G401.6 (cell line): ENCODE measurements at regions not wholly inside any gene's neighbourhood (a gene's known extent, or its start where the extent isn't known, plus 50 kb on each side); places are given as distances from the start of the nearest gene placed in this dataset.
"Not testable (repeated sequence)": the region's sequence is repeated elsewhere in the genome, so short reads cannot be mapped to it uniquely, and the experiment has no call there.

Source experiments
- FAIRE-seq: peaks from 2 replicates; lab custom pipeline; 2012; peaks lifted over from hg19 to GRCh38; lab: Jason Lieb, UNC

DNA sequence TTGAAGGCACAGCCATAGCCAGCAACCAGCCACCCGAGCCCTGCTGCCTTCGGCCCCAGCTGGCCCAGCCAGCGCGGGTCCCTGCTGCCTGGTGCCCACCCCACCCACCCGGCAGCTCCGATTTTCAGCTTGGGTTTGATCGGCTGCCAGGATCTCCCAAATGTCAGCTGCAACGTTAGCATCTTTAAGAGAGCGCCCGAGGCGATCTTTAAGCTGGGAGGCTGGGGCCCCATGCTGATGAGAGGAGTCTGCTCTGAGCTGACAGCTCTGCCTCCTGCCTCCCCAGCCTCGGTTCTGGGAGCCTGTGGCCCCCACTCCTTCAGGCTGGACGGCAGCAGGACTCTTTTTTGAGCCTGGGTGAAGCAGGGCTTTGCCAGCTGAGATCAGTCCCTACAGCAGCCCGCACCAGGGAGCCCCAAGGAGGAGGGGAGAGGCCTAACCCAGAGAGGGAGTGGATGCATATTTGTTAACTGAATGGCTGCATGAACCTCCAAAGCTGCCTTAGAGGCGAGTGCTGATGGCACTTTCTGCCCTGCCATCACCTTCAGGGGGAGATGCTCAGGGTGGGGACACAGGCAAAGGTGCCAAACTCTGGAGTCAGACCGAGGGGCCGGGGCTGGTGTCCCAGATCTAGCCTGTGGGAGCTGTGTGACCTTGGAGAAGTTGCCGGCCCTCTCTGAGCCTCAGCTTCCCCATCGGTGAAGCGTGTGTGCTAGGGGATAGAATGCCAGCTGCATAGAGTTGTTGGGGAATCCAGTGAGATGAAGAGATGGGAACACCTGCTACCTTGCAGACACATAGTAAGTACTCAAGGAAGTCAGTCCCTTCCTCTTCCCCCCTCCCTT is 165.5 kb downstream of the C9orf50 start:
- no peak for FAIRE-seq

GRCh38 chr9:129454467-129455067 is 166.3 kb downstream of the C9orf50 start:
- no peak for FAIRE-seq

DNA sequence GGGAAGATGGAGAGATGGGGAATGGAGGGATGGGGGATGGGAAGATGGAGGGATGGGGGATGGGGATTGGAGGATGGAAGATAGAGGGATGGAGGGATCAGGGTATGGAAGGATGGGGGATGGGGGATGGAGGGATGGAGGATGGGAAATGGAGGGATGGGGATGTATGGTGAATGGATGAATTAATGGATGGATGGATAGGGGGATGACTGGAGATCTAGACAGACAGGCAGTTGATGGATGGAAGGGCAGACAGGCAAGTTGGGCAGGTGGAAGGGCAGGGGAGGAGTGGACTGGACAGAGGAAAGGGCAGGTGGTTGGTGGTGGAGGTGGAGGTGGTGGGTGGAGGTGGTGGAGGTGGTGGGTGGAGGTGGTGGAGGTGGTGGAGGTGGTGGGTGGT is 167.2 kb downstream of the C9orf50 start:
- FAIRE-seq = no peak

GRCh38 chr9:129451669-129452068 is 169.2 kb downstream of the C9orf50 start:
- no peak for FAIRE-seq

DNA sequence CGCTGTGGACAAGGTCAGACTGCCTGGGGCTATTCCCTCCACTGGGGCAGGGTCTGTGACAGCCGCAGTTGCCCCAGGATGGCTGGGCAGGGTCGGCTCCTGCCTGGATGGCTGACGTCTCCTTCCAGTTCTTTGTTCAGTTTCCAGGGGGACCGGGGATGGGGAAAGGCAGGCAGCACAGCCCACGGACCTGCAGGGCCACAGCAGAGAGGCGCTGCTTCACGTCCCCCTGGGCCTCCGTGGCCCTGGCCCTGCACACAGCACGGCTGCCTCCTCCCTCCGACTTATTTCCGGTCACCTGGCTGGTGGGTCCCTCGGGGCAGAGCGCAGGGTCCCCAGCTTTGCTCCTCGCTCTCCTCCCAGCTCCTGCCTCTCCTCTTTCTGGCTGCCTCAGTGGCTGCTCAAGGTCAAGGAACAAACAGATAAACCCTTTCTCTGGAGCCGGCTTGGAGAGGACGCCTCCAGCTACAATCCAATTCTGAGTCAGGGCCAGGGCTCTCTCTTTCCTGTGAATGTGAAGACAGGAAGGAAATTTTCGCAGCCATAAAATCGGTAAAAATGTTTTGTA is 169.7 kb downstream of the C9orf50 start:
- no peak for FAIRE-seq

DNA sequence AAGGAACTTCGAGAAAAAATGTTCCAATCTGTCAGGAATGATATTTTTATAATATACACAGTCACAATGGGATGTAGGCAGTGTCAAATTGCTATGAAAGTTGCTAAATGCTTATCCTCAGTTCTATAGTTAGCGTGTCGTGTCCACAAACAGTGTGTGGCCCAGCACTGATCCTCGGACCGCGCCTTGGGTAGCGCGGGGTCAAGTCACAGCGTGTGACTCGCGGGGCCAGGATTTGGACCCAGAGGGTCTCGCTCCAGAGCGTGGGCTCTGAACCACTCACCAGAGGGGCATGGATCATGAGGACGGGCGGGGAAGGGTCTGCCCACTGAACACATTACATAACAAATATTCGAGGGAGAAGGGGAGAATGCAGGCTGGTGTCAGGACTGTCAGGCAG is 171.8 kb downstream of the C9orf50 start:
- no peak for FAIRE-seq

DNA sequence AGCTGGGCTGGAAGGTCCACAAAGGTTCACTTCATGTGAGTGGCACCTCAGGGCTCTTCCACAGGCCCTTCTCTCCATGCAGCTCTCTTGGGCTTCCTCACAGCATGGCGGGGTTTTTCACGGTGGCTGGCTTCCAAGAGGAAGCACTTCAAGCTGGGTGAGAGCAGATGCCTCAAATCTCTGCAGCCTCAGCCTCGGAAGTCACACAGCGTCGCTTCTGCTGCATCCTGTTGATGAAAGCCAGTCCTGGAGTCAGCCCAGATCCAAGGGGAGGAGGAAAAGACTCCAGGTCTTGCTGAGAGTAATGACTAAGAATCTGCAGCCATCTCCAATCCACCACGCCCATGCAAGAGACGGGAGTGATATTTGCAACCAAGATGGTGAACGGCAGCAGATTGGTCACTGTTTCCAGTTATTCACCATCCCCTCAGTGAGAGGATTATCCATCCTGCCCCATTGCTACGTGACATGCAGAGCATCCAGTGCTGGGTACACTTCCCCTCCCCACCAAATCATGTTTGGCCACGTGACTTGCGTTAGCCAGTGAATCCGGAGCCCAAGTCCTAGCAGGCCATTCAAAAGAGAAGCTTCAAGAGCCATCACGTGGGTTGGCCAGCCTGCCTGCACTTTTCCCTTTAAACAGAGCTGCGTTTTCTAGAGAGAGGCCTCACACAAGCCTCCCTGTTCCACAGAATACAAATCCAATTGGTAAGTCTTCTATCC is 173.9 kb downstream of the C9orf50 start:
- no peak for FAIRE-seq

DNA sequence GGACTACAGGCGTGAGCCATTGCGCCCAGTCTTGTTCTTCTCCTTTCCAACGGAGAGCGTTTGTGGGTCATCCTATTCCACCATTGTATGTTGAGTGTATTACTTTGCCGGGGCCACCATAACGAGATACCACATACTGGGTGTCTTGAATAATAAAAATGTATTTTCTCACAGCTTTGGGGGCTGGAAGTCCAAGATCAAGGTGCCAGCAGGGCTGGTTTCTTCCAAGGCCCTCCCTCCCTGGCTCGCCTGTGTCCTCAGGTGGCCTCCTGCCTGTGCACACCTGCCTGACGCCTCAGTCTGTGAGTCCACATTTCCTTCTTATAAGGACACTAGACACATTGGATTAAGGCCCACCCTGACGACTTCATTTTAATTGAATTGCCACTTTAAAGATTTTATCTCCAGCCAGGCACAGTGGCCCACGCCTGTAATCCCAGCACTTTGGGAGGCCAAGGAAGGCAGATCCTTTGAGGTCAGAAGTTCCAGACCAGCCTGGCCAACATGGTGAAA is 175.1 kb downstream of the C9orf50 start:
- no peak for FAIRE-seq

- not testable (repeated sequence) for FAIRE-seq
These were observed 177.3 kb downstream of the C9orf50 start for GRCh38 chr9:129443515-129444164.

- no peak for FAIRE-seq
These were observed 177.9 kb downstream of the C9orf50 start for GRCh38 chr9:129442803-129443511.

- no peak for FAIRE-seq
These were observed 179.0 kb downstream of the C9orf50 start for GRCh38 chr9:129441852-129442251.

GRCh38 chr9:129440435-129441186 is 180.3 kb downstream of the C9orf50 start:
- FAIRE-seq = no peak

- no peak for FAIRE-seq
These were observed 181.7 kb downstream of the C9orf50 start for GRCh38 chr9:129439242-129439641.

GRCh38 chr9:129437626-129438323 is 183.1 kb downstream of the C9orf50 start:
- no peak for FAIRE-seq

DNA sequence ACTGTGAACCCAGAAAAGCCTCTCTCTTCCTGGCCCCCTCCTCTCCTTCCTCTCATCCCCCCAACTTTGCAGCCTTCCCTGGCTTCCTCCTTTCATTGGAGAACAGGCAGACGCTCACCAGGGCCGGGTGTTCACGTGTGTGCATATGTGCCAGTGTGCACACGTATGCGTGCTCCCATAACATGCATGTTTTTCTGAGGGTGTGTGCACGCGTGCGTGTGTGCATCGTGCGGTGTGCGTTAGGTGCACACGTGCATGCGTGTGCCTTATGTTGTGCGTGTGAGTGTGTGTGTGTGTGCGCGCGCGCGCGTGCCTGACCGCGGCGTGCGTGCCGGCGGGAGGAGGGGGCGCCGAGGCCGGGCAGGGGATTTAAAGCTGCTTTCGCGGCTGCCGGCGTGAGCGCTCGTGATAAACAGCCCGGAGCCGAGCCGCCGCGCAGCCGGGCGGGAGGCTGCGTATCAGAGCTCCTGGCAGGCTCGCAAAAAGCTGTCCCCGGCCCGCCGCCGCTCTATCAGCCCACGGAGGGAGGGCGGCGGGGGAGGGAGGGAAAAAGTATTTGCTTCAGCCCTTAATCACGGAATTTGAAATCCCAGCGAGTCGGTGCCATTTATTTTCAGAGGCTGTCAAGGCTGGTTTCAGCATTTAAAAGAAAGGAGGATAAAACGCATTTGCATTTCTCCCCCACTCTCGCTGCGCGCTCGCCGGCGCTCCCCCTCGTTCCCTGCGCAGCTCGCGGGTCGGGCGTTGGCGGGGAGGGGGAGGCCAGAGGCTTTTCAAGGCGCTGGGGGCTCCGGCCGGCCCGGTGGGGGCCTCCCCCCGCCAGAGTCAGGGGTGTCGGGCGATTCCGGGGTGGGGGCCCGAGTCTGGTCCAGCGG is 183.9 kb downstream of the C9orf50 start:
- FAIRE-seq = no peak

GRCh38 chr9:129435988-129436717 is 184.7 kb downstream of the C9orf50 start:
- no peak for FAIRE-seq

DNA sequence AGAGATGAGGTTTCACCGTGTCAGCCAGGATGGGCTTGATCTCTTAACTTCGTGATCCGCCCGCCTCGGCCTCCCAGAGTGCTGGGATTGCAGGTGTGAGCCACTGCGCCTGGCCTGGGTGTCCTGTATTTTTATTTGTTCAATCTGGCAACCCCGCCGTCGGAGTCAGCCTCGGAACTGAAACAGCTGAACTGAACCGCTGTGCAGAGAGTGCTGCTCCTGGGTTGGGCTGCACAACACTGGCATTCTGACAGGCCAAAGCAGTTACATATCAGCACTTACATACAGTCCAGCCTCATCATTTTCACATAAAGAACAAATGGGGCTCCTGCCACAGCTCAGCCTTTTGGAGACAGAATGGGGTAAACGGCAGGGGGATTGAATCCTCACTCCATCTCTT is 185.6 kb downstream of the C9orf50 start:
- no peak for FAIRE-seq

DNA sequence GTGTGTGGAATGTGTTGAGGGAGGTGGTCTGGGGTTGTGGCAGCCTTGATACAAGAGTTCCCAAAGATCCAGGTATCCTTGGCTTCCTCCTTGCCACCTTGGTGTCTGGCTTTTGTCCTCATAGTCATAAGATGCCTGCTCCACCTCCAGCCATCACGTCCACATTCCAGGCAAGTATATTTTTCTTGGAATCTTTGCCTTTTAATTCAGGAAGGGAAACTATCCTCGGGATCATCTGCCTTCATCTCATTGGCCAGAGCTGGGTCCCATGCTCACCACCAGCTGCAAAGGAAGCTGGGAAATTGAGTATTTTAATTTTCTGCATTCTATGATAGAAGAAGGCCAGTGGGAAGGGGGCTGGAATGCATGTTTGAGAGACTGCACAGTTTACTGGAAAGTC is 186.7 kb downstream of the C9orf50 start:
- FAIRE-seq = no peak
